Ascending aorta (tissue), 2 donors: ENCODE measurements at regions not wholly inside any gene's neighbourhood (a gene's known extent, or its start where the extent isn't known, plus 50 kb on each side); places are given as distances from the start of the nearest gene placed in this dataset.

Experiments used
- DNase-seq, 2 donors: peaks; one replicate each; pipeline ENCODE4 v3.0.0-alpha.2; 2019; ENCODE audit warnings: low spot score in 2 of 2
- H3K27ac ChIP-seq, 2 donors: fragments of 200-600 bp; sonication (generic); one replicate each; pipeline ENCODE4 v1.5.1; 2016 to 2017; ENCODE audit warnings: mild to moderate bottlenecking in 1 of 2
- H3K27me3 ChIP-seq: fragments of 200-600 bp; sonication (generic); one replicate; pipeline ENCODE4 v1.5.1; 2017
- H3K36me3 ChIP-seq, 2 donors: fragments of 200-600 bp; sonication (generic); one replicate each; pipeline ENCODE4 v1.5.1; 2016
- H3K4me1 ChIP-seq, 2 donors: fragments of 200-600 bp; sonication (generic); one replicate each; pipeline ENCODE4 v1.5.1; 2016 to 2017; ENCODE audit warnings: mild to moderate bottlenecking in 1 of 2
- H3K4me3 ChIP-seq, 2 donors: fragments of 200-600 bp; sonication (generic); one replicate each; pipeline ENCODE4 v1.5.1; 2016 to 2017; ENCODE audit warnings: mild to moderate bottlenecking in 1 of 2
- H3K9me3 ChIP-seq, 2 donors: fragments of 200-600 bp; sonication (generic); one replicate each; pipeline ENCODE4 v1.5.1; 2016
- CTCF ChIP-seq, 3 experiments: fragments of 200-600 bp in 2 of 3; fragments of 450-650 bp in 1 of 3; sonication (generic) in 2 of 3; IDR thresholded peaks; one replicate each; pipeline ENCODE4 v1.5.1; 2016 to 2019; ENCODE audit warnings: antibody characterized with exemption in 3 of 3, mild to moderate bottlenecking in 1 of 3, moderate library complexity in 1 of 3
- intact Hi-C: fragments of 100-400 bp; cut with DNase I; formaldehyde crosslinking; loops from one replicate; pipeline ENCODE4 v1.15.1; 2023

- Histone ChIP-seq H3K27me3 (no peaks in the 10 kb centered on the region), H3K9me3 (no peaks in the 10 kb centered on the region), H3K36me3 (no peaks in the 10 kb centered on the region), H3K4me1 (no peaks in the 10 kb centered on the region), H3K4me3 (no peak overlapping the region), H3K27ac (no peak overlapping the region)
- TF ChIP-seq CTCF (IDR thresholded peaks at IDR 0.05): no peak
- intact Hi-C loops: no loop called here
- no peak for DNase-seq
Observed at GRCh38 chr13:109332506-109333499, 453.6 kb downstream of the IRS2 start.

- intact Hi-C loops: no loop called here
- H3K27me3 ChIP-seq: no peaks in the 10 kb centered on the region
- H3K4me1 ChIP-seq: no peaks in the 10 kb centered on the region
- H3K27ac ChIP-seq: no peak overlapping the region
- H3K4me3 ChIP-seq: no peak overlapping the region
- no peaks in the 10 kb centered on the region for H3K9me3 ChIP-seq
- no peak for TF ChIP-seq CTCF (IDR thresholded peaks at IDR 0.05)
- DNase-seq: no peak
- H3K36me3 ChIP-seq: no peaks in the 10 kb centered on the region
Observed at GRCh38 chr13:109331898-109332297, 454.5 kb downstream of the IRS2 start.

DNA sequence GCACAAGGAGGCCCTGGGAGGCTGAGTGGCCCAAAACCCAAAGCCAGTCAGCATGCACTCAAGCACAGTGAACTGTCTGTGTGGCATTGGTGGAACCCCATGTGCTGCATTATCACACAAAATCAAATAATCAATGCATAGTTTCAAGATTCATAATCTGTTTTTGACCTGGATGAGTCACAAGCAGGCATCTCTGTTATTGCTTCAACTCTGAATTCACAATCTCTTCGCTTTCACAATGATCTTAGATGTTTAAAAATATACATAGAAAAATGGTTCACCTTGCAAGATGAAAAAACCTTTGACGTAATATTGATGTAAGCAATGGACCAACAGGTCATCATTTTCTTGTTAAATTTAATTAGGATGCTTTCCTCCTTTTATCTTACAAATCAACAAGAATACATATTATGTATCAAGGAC, 455.4 kb downstream of the IRS2 start:
- H3K9me3 ChIP-seq: no peaks in the 10 kb centered on the region
- H3K27me3 ChIP-seq: no peaks in the 10 kb centered on the region
- TF ChIP-seq CTCF (IDR thresholded peaks at IDR 0.05): no peak
- intact Hi-C loops: no loop called here
- no peaks in the 10 kb centered on the region for H3K36me3 ChIP-seq
- no peak overlapping the region for H3K27ac ChIP-seq
- H3K4me1 ChIP-seq: no peaks in the 10 kb centered on the region
- no peak for DNase-seq
- H3K4me3 ChIP-seq: no peak overlapping the region

DNA sequence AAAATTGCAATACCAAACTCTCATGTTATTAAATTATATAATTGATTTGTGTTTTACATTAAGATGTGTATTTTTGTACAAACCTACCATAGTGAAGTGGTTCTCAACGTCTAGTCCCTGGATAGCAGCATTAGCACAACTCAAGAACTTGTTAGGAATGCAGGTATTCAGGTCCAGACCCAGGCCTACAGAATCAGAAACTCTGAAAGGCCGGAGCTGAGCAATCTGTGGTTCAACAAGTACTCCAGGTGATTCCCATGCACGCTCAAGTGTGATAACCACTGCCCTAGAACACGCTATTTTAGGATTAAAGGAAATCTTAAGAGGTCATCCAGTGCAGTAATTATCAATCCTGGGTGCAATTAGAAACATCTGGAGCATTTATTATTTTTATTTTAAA, 456.3 kb downstream of the IRS2 start:
- no peak for DNase-seq
- Histone ChIP-seq H3K27me3 (no peaks in the 10 kb centered on the region), H3K4me3 (no peak overlapping the region), H3K36me3 (no peaks in the 10 kb centered on the region), H3K4me1 (no peaks in the 10 kb centered on the region), H3K9me3 (no peaks in the 10 kb centered on the region), H3K27ac (no peak overlapping the region)
- intact Hi-C loops: no loop called here
- no peak for TF ChIP-seq CTCF (IDR thresholded peaks at IDR 0.05)

- TF ChIP-seq CTCF (IDR thresholded peaks at IDR 0.05): no peak
- Histone ChIP-seq H3K27ac (no peak overlapping the region), H3K4me1 (no peaks in the 10 kb centered on the region), H3K9me3 (no peaks in the 10 kb centered on the region), H3K36me3 (no peaks in the 10 kb centered on the region), H3K27me3 (no peaks in the 10 kb centered on the region), H3K4me3 (no peak overlapping the region)
- intact Hi-C loops: no loop called here
- no peak for DNase-seq
Observed at GRCh38 chr13:109329175-109329574, 457.2 kb downstream of the IRS2 start.
